CD14-positive monocyte (primary cell): ENCODE measurements at regions not wholly inside any gene's neighbourhood (a gene's known extent, or its start where the extent isn't known, plus 50 kb on each side); places are given as distances from the start of the nearest gene placed in this dataset.

Experiments used
- DNase-seq, 3 donors: peaks; one replicate each; pipeline ENCODE4 v3.0.0-alpha.2; 2011 to 2022
- H2AFZ ChIP-seq: 2 replicates; pipeline ENCODE4 v1.6.0; 2012; ENCODE audit warnings: mild to moderate bottlenecking, low read depth, low read length, inconsistent platforms; ENCODE audit not compliant: insufficient read depth, poor library complexity, severe bottlenecking
- H3K27ac ChIP-seq, 2 donors: 1 replicate in 1 of 2; 2 replicates in 1 of 2; pipeline ENCODE4 v1.5.1; 2012 to 2013; ENCODE audit warnings: low read length in 2 of 2, control low read depth in 1 of 2, inconsistent platforms in 1 of 2, low read depth in 1 of 2, mild to moderate bottlenecking in 1 of 2
- H3K27me3 ChIP-seq, 2 donors: one replicate each; pipeline versions ENCODE4 v1.6.0 to v1.6.1; 2011 to 2013; ENCODE audit warnings: low read length in 2 of 2; ENCODE audit not compliant: control insufficient read depth in 2 of 2, insufficient read depth in 2 of 2
- H3K36me3 ChIP-seq, 2 donors: replicated peaks in 1 of 2; 1 replicate in 1 of 2; 2 replicates in 1 of 2; pipeline versions ENCODE4 v1.5.1 to v1.6.1; 2012 to 2013; ENCODE audit warnings: low read length in 2 of 2, control low read depth in 1 of 2, inconsistent platforms in 1 of 2, mild to moderate bottlenecking in 1 of 2; ENCODE audit not compliant: insufficient read depth in 2 of 2, control insufficient read depth in 1 of 2
- H3K4me1 ChIP-seq, 2 donors: 1 replicate in 1 of 2; 2 replicates in 1 of 2; pipeline versions ENCODE4 v1.5.1 to v1.6.1; 2012 to 2013; ENCODE audit warnings: low read length in 2 of 2, control low read depth in 1 of 2, inconsistent platforms in 1 of 2, mild to moderate bottlenecking in 1 of 2, moderate library complexity in 1 of 2; ENCODE audit not compliant: insufficient read depth in 2 of 2, control insufficient read depth in 1 of 2
- H3K4me2 ChIP-seq: replicated peaks from 2 replicates; pipeline ENCODE3; 2012; ENCODE audit warnings: low read length, moderate library complexity, mild to moderate bottlenecking; ENCODE audit not compliant: poor library complexity, severe bottlenecking; ENCODE audit errors: extremely low read depth
- H3K4me3 ChIP-seq, 3 experiments: fragments of 200-600 bp in 1 of 3; sonication (generic) in 1 of 3; replicated peaks in 1 of 3; 1 replicate in 2 of 3; 2 replicates in 1 of 3; pipeline ENCODE4 v1.5.1; 2011 to 2013; ENCODE audit warnings: low read length in 3 of 3, mild to moderate bottlenecking in 3 of 3, control low read depth in 2 of 3, low read depth in 2 of 3, inconsistent platforms in 1 of 3, moderate library complexity in 1 of 3
- H3K79me2 ChIP-seq: 2 replicates; pipeline ENCODE4 v1.6.0; 2012; ENCODE audit warnings: mild to moderate bottlenecking, control low read depth, inconsistent platforms, low read length, moderate library complexity; ENCODE audit not compliant: insufficient read depth
- H3K9ac ChIP-seq: 2 replicates; pipeline ENCODE4 v1.6.0; 2017; ENCODE audit warnings: low read length, mild to moderate bottlenecking; ENCODE audit not compliant: insufficient read depth, poor library complexity, severe bottlenecking
- H3K9me3 ChIP-seq, 2 donors: replicated peaks in 1 of 2; 1 replicate in 1 of 2; 2 replicates in 1 of 2; pipeline versions ENCODE4 v1.5.1 to v1.6.1; 2012 to 2013; ENCODE audit warnings: low read length in 2 of 2, control low read depth in 1 of 2; ENCODE audit not compliant: control insufficient read depth in 1 of 2, insufficient read depth in 1 of 2
- H4K20me1 ChIP-seq: 2 replicates; pipeline ENCODE4 v1.6.0; 2012; ENCODE audit warnings: mild to moderate bottlenecking, low read length, control low read depth, moderate library complexity; ENCODE audit not compliant: insufficient read depth
- H3K27ac Mint-ChIP-seq, 7 donors: one replicate each; pipeline ENCODE4 v1.8.0; 2020; ENCODE audit warnings: mild to moderate bottlenecking in 7 of 7, mixed read lengths in 7 of 7, moderate library complexity in 6 of 7, inconsistent platforms in 2 of 7
- H3K27me3 Mint-ChIP-seq, 3 donors: one replicate each; pipeline ENCODE4 v1.8.0; 2021 to 2022; ENCODE audit warnings: low read depth in 3 of 3, mild to moderate bottlenecking in 3 of 3, mixed read lengths in 3 of 3, moderate library complexity in 3 of 3, inconsistent platforms in 1 of 3
- H3K36me3 Mint-ChIP-seq, 2 donors: one replicate each; pipeline ENCODE4 v1.8.0; 2020; ENCODE audit warnings: mixed read lengths in 2 of 2, inconsistent platforms in 1 of 2, mild to moderate bottlenecking in 1 of 2
- H3K4me1 Mint-ChIP-seq: one replicate; pipeline ENCODE4 v1.8.0; 2020; ENCODE audit warnings: mild to moderate bottlenecking, mixed read lengths
- H3K4me3 Mint-ChIP-seq, 2 donors: one replicate each; pipeline ENCODE4 v1.8.0; 2020; ENCODE audit warnings: mild to moderate bottlenecking in 2 of 2, mixed read lengths in 2 of 2, moderate library complexity in 1 of 2
- H3K9me3 Mint-ChIP-seq, 7 donors: one replicate each; pipeline ENCODE4 v1.8.0; 2020 to 2022; ENCODE audit warnings: mixed read lengths in 7 of 7, mild to moderate bottlenecking in 6 of 7, moderate library complexity in 6 of 7, inconsistent platforms in 2 of 7
- WGBS: methylation state at CpG from one replicate; pipeline ENCODE4 v1.1.5; 2013; ENCODE audit warnings: missing lambda C conversion rate; ENCODE audit not compliant: insufficient coverage; 5-methylcytosine and 5-hydroxymethylcytosine counted together
- intact Hi-C, 2 donors: fragments of 100-400 bp; cut with micrococcal nuclease; formaldehyde crosslinking; loops; one replicate each; pipeline versions ENCODE4 v1.15.0 to v1.15.1; 2023
- TF ChIP-seq, protein P1 (sequence below): fragments of 200-600 bp; IDR thresholded peaks from one replicate; pipeline ENCODE4 v1.8.0; 2022; ENCODE audit warnings: antibody characterized with exemption, mild to moderate bottlenecking

GRCh38 chr3:171956181-171956683 is 83.1 kb upstream of the FNDC3B start:
- Histone ChIP-seq H3K4me3 (no peak overlapping the region), H2AFZ (peak overlapping the region; percentile 2), H3K9me3 (no peaks in the 10 kb centered on the region), H3K27me3 (no peaks in the 10 kb centered on the region), H3K9ac (no peak overlapping the region), H3K27ac (no peak overlapping the region), H3K4me2 (no peak overlapping the region), H3K4me1 (peaks cover 30 to 36% of the 10 kb centered on the region in 2 donors), H3K79me2 (no peaks in the 10 kb centered on the region), H3K36me3 (no peaks in the 10 kb centered on the region), H4K20me1 (no peaks in the 10 kb centered on the region)
- H3K4me1 Mint-ChIP-seq = peaks cover 32% of the 10 kb centered on the region
- WGBS = 89% methylated on average over 3 of the region's 13 CpGs
- H3K4me3 Mint-ChIP-seq = no peak overlapping the region
- intact Hi-C loops = no loop called here
- TF ChIP-seq, protein P1, sequence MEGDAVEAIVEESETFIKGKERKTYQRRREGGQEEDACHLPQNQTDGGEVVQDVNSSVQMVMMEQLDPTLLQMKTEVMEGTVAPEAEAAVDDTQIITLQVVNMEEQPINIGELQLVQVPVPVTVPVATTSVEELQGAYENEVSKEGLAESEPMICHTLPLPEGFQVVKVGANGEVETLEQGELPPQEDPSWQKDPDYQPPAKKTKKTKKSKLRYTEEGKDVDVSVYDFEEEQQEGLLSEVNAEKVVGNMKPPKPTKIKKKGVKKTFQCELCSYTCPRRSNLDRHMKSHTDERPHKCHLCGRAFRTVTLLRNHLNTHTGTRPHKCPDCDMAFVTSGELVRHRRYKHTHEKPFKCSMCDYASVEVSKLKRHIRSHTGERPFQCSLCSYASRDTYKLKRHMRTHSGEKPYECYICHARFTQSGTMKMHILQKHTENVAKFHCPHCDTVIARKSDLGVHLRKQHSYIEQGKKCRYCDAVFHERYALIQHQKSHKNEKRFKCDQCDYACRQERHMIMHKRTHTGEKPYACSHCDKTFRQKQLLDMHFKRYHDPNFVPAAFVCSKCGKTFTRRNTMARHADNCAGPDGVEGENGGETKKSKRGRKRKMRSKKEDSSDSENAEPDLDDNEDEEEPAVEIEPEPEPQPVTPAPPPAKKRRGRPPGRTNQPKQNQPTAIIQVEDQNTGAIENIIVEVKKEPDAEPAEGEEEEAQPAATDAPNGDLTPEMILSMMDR = no peak
- H3K9me3 Mint-ChIP-seq = peaks cover 0 to 2% (median 0%) of the 10 kb centered on the region in 7 donors
- peak overlapping the region in 3 of 7 donors; percentile 32 to 66 (median 54) for H3K27ac Mint-ChIP-seq
- H3K36me3 Mint-ChIP-seq = no peaks in the 10 kb centered on the region
- DNase-seq = no peak
- H3K27me3 Mint-ChIP-seq = peaks cover 0 to 3% (median 0%) of the 10 kb centered on the region in 3 donors

DNA sequence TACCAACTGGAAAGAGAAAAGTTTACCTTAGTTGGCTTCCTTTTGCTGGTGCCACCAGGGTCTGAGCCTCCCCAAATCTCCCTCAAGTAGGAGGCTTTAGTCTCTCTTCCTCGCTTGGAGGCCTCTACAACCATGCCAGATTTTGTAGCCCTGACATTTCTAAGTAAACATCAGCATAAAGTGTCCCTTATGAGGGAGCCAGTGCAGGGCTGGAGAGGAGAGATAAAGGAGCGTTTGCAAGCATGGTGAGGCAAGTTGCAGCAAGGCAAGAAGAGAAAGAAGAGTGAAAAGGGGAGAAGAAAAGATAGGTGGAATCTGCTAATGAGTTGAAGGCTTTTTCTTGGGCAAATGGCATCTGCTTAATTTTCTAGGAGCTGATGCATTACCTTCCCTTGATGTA is 82.7 kb upstream of the FNDC3B start:
- intact Hi-C loops = no loop called here
- H3K27ac Mint-ChIP-seq = peak overlapping the region in 2 of 7 donors; percentile 54 to 66
- TF ChIP-seq, protein P1 = no peak
- DNase-seq = no peak
- H3K36me3 ChIP-seq = no peaks in the 10 kb centered on the region
- WGBS = 100% methylated on average over 1 of the region's 2 CpGs
- peaks cover 0 to 3% (median 0%) of the 10 kb centered on the region in 3 donors for H3K27me3 Mint-ChIP-seq
- H3K79me2 ChIP-seq = no peaks in the 10 kb centered on the region
- H3K4me1 Mint-ChIP-seq = peaks cover 36% of the 10 kb centered on the region
- no peaks in the 10 kb centered on the region for H3K36me3 Mint-ChIP-seq
- no peaks in the 10 kb centered on the region for H3K9me3 ChIP-seq
- no peak overlapping the region for H3K9ac ChIP-seq
- no peak overlapping the region for H3K4me2 ChIP-seq
- no peak overlapping the region for H3K4me3 ChIP-seq
- H2AFZ ChIP-seq = peak overlapping the region; percentile 2
- peaks cover 0 to 2% (median 0%) of the 10 kb centered on the region in 7 donors for H3K9me3 Mint-ChIP-seq
- no peaks in the 10 kb centered on the region for H3K27me3 ChIP-seq
- H3K4me3 Mint-ChIP-seq = no peak overlapping the region
- H3K27ac ChIP-seq = no peak overlapping the region
- peaks cover 33 to 41% of the 10 kb centered on the region in 2 donors for H3K4me1 ChIP-seq
- no peaks in the 10 kb centered on the region for H4K20me1 ChIP-seq
